Calu3 (cell line): ENCODE measurements at regions not wholly inside any gene's neighbourhood (a gene's known extent, or its start where the extent isn't known, plus 50 kb on each side); places are given as distances from the start of the nearest gene placed in this dataset.

Experiments used
- BruUV-seq: library from RNA; stranded (reverse); fragments of 400-500 nt; replicated peaks from 2 replicates; lab custom pipeline; 2021; lab: Mats Ljungman, UMichigan
- CTCF ChIA-PET: fragments of 300-600 bp; sonication (Branson Sonifier 250); formaldehyde crosslinking; loops from one replicate; lab custom pipeline; 2022; ENCODE audit warnings: antibody characterized with exemption; lab: Charles Lee
- DNase-seq: peaks from one replicate; pipeline ENCODE4 v3.0.0; 2022
- H3K27ac Mint-ChIP-seq: one replicate; pipeline ENCODE4 v1.8.0; 2022; ENCODE audit warnings: mixed read lengths; ENCODE audit not compliant: unreplicated experiment
- H3K27me3 Mint-ChIP-seq: one replicate; pipeline ENCODE4 v1.8.0; 2022; ENCODE audit warnings: mixed read lengths; ENCODE audit not compliant: unreplicated experiment
- H3K36me3 Mint-ChIP-seq: one replicate; pipeline ENCODE4 v1.8.0; 2022; ENCODE audit warnings: mild to moderate bottlenecking, moderate library complexity, mixed read lengths; ENCODE audit not compliant: insufficient read depth, unreplicated experiment
- H3K4me1 Mint-ChIP-seq: one replicate; pipeline ENCODE4 v1.8.0; 2022; ENCODE audit warnings: mild to moderate bottlenecking, low read depth, mixed read lengths; ENCODE audit not compliant: unreplicated experiment
- H3K4me3 Mint-ChIP-seq: one replicate; pipeline ENCODE4 v1.8.0; 2022; ENCODE audit warnings: mild to moderate bottlenecking, low read depth, moderate library complexity, mixed read lengths; ENCODE audit not compliant: unreplicated experiment
- H3K9me3 Mint-ChIP-seq: one replicate; pipeline ENCODE4 v1.8.0; 2022; ENCODE audit warnings: low read depth, mixed read lengths; ENCODE audit not compliant: unreplicated experiment
- intact Hi-C: fragments of 100-400 bp; cut with micrococcal nuclease; formaldehyde crosslinking; loops from one replicate; pipeline ENCODE4 v1.10.0; 2022; ENCODE audit not compliant: unreplicated experiment
- TF ChIP-seq, protein P1 (sequence below): fragments of 200-600 bp; IDR thresholded peaks from one replicate; pipeline ENCODE4 v1.8.0; 2022; ENCODE audit warnings: antibody characterized with exemption; ENCODE audit not compliant: unreplicated experiment

DNA sequence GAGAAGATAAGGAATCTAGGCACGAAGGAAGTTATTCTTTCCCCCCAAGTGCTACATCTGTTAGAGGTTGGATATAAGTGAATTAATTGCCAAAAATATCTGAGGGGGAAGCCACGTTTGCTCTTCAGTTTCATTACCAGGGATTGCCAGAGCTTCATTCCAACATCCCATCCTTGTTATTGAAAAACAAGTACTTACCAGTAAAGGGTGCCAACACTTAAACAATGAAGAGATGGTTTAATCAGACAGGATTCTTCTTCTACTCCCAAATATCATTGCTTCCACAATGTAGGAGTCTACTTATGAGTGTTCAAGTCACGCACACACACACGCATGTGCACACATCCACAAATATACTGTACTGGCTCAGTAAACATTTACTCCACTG lies 312.4 kb downstream of the RPAP3 start:
- Mint-ChIP-seq H3K27me3 (no peaks in the 10 kb centered on the region), H3K9me3 (peaks cover 2% of the 10 kb centered on the region), H3K36me3 (no peaks in the 10 kb centered on the region), H3K4me1 (peaks cover 8% of the 10 kb centered on the region), H3K27ac (no peak overlapping the region), H3K4me3 (no peak overlapping the region)
- TF ChIP-seq, protein P1, sequence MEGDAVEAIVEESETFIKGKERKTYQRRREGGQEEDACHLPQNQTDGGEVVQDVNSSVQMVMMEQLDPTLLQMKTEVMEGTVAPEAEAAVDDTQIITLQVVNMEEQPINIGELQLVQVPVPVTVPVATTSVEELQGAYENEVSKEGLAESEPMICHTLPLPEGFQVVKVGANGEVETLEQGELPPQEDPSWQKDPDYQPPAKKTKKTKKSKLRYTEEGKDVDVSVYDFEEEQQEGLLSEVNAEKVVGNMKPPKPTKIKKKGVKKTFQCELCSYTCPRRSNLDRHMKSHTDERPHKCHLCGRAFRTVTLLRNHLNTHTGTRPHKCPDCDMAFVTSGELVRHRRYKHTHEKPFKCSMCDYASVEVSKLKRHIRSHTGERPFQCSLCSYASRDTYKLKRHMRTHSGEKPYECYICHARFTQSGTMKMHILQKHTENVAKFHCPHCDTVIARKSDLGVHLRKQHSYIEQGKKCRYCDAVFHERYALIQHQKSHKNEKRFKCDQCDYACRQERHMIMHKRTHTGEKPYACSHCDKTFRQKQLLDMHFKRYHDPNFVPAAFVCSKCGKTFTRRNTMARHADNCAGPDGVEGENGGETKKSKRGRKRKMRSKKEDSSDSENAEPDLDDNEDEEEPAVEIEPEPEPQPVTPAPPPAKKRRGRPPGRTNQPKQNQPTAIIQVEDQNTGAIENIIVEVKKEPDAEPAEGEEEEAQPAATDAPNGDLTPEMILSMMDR, result no peak
- no TSS peak for BruUV-seq
- no peak for DNase-seq
- intact Hi-C loops, result loop anchor here (10.0 kb wide), 1 partner anchor 209 kb away; no protein-coding TSS in a partner anchor
- CTCF ChIA-PET, result no interaction called here

DNA sequence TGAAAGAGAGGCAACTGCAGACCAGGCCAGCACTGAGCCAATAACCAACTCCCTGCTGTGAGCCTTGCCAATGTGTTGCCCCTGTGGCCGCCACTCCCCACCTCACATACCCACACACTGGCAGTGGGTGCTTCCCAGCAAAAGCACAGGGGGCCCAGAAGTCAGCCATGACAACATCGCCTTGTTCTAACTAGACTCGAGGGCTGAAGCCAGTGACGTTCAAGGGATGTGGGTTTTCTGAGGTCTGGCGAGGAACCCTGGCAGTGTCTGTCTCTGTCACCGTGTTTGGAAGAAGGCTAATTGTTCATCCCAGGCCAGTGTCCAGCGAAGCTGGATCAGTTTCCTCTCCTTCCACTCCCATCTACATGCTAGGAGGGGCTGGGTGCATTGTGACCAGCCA lies 311.8 kb upstream of the AMIGO2 start:
- TF ChIP-seq, protein P1, result no peak
- no peak for DNase-seq
- Mint-ChIP-seq H3K27me3 (no peaks in the 10 kb centered on the region), H3K36me3 (no peaks in the 10 kb centered on the region), H3K27ac (no peak overlapping the region), H3K4me3 (no peak overlapping the region), H3K9me3 (peaks cover 2% of the 10 kb centered on the region), H3K4me1 (no peaks in the 10 kb centered on the region)
- BruUV-seq, result no TSS peak
- intact Hi-C loops, result loop anchor here (10.0 kb wide), 1 partner anchor 207 kb away; no protein-coding TSS in a partner anchor
- CTCF ChIA-PET, result no interaction called here

DNA sequence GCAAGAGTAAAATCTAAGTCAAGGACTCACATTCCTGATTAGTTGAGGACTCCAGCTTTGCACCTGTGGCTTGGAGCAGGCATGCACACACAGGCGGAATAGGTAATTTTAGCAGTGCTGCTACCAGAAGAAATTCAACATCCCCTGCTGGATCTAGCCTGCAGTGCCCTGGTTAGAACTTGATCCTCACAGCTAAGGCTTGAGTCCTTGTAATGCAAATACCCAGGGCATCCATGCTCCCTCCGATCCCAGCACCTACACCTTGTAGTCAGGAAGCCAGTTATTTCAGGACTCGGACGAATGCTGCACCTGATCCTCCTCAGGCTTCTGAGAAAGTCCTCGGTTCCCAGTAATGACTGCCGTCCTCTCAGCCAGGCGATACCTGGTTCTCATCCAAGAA lies 309.0 kb upstream of the AMIGO2 start:
- TF ChIP-seq, protein P1, result no peak
- H3K4me3 Mint-ChIP-seq, result no peak overlapping the region
- no TSS peak for BruUV-seq

DNA sequence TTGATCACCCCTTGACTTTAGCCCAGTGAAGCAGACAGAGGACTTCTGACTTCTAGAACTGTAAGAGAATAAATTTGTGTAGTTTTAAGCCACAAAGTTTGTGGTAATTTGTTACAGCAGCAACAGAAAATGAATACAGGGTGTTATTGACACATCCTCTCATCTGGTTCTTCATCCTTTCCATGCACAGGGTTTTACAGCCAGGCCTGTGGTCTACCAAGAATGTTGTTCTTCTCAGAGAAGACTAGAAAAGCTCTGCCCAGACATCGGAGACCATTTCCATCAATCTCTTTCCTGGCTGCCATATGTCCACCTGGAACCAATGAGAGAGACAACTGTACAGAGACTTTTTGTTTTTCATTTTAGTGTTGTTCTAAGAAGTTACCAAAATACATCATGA lies 308.2 kb upstream of the AMIGO2 start:
- H3K36me3 Mint-ChIP-seq, result no peaks in the 10 kb centered on the region
- TF ChIP-seq, protein P1, result no peak
- peaks cover 11% of the 10 kb centered on the region for H3K4me1 Mint-ChIP-seq
- H3K4me3 Mint-ChIP-seq, result no peak overlapping the region
- intact Hi-C loops, result no loop called here
- CTCF ChIA-PET, result no interaction called here
- H3K9me3 Mint-ChIP-seq, result no peaks in the 10 kb centered on the region
- no TSS peak for BruUV-seq
- no peak overlapping the region for H3K27ac Mint-ChIP-seq
- DNase-seq, result no peak
- H3K27me3 Mint-ChIP-seq, result no peaks in the 10 kb centered on the region

More for the DNA sequence above, 309.0 kb upstream of the AMIGO2 start:
- CTCF ChIA-PET, result no interaction called here
- DNase-seq, result no peak
- H3K36me3 Mint-ChIP-seq, result no peaks in the 10 kb centered on the region
- intact Hi-C loops, result no loop called here
- no peaks in the 10 kb centered on the region for H3K27me3 Mint-ChIP-seq
- no peak overlapping the region for H3K27ac Mint-ChIP-seq
- H3K9me3 Mint-ChIP-seq, result no peaks in the 10 kb centered on the region
- H3K4me1 Mint-ChIP-seq, result peaks cover 9% of the 10 kb centered on the region
